GM12892 (cell line): ENCODE measurements at regions not wholly inside any gene's neighbourhood (a gene's known extent, or its start where the extent isn't known, plus 50 kb on each side); places are given as distances from the start of the nearest gene placed in this dataset.
"Not testable (repeated sequence)": the region's sequence is repeated elsewhere in the genome, so short reads cannot be mapped to it uniquely, and the experiment has no call there.

Experiments
- DNase-seq: peaks from one replicate; pipeline ENCODE4 v3.0.0; 2011; ENCODE audit not compliant: insufficient read length
- FAIRE-seq: peaks from 2 replicates; lab custom pipeline; 2011; peaks lifted over from hg19 to GRCh38; lab: Jason Lieb, UNC
- POLR2A ChIP-seq: IDR thresholded peaks from 2 replicates; pipeline ENCODE4 v1.6.1; 2011; ENCODE audit warnings: low read depth, low read length, control low read depth
- POLR2AphosphoS5 ChIP-seq: IDR thresholded peaks from 2 replicates; pipeline ENCODE4 v1.6.1; 2011; ENCODE audit warnings: low read depth, low read length, control low read depth
- TAF1 ChIP-seq: IDR thresholded peaks from 2 replicates; pipeline ENCODE4 v1.6.1; 2011; ENCODE audit warnings: low read depth, mild to moderate bottlenecking, control low read depth, low read length, borderline replicate concordance

DNA sequence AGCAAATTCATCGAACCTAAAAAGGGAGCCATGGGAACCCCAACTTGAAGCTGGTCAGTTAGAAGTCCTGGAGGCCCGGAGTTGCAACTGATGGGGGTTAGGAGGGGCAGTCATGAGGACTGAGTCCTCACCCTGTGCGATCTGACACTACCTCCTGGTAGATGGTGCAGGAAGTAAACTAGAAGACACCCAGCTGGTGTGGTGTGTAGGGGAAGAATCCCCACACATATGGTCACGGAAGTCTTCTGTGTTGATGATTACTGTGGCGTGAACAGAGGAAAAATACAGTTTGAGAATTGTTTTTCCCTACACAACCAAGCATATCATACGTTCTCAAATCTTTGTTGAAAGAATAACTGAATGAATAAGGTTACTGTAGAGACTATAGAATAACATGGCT is 164.6 kb upstream of the KCTD7 start:
- no peak for FAIRE-seq
- DNase-seq = no peak
- TF ChIP-seq POLR2AphosphoS5 = no peak
- TF ChIP-seq TAF1 = no peak
- TF ChIP-seq POLR2A = no peak

DNA sequence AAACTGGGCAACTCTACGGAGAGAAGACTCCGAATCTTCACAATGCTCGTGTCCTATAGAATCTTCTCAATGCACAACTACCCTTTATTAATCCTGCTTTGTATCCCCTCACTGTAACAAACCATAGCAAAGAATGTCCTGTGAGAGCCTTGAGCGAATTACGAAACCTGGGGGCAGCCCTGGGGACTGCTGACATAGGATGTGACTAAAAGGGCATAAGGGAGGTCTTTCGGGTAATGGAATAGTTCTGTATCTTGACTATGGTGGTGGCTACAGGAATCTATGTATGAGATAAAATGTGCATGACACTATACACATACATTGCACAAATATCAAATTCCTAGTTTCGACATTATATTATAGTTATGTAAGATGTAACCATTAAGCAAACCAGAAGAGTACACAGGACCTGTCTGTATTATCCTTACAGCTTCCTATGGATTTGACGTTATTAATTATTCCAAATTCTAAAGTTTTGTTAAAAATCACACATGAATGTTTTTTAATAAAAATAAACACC is 162.5 kb upstream of the KCTD7 start:
- DNase-seq = no peak
- no peak for FAIRE-seq
- TF ChIP-seq POLR2AphosphoS5 = no peak
- no peak for TF ChIP-seq TAF1
- no peak for TF ChIP-seq POLR2A

DNA sequence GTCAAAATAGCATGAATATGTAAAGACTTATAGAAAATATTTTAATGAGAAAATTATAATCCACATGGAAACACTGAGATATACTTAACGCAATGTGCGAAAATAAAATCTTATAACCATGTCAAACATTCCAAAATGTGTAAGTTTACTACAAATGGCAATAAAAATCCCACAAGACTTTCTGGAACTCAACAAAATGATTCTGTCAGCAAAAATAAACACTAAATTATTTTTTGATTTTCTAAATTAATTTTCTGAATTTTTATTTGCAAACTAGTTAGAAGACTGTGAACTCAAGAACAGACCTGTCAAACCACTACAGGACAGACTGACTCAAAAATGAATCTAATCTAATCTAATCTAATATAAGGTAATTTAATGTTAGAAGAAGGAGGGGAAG is 160.8 kb upstream of the KCTD7 start:
- TF ChIP-seq TAF1 (no peak), POLR2AphosphoS5 (no peak), POLR2A (no peak)
- DNase-seq = no peak
- FAIRE-seq = no peak

GRCh38 chr7:66473064-66473463 is 155.6 kb upstream of the KCTD7 start:
- FAIRE-seq, DNase-seq: not testable (repeated sequence)

GRCh38 chr7:66474441-66474840 is 154.2 kb upstream of the KCTD7 start:
- FAIRE-seq = no peak
- DNase-seq = no peak
- no peak for TF ChIP-seq TAF1
- no peak for TF ChIP-seq POLR2AphosphoS5
- no peak for TF ChIP-seq POLR2A

GRCh38 chr7:66476056-66476455 is 152.6 kb upstream of the KCTD7 start:
- DNase-seq = not testable (repeated sequence)

DNA sequence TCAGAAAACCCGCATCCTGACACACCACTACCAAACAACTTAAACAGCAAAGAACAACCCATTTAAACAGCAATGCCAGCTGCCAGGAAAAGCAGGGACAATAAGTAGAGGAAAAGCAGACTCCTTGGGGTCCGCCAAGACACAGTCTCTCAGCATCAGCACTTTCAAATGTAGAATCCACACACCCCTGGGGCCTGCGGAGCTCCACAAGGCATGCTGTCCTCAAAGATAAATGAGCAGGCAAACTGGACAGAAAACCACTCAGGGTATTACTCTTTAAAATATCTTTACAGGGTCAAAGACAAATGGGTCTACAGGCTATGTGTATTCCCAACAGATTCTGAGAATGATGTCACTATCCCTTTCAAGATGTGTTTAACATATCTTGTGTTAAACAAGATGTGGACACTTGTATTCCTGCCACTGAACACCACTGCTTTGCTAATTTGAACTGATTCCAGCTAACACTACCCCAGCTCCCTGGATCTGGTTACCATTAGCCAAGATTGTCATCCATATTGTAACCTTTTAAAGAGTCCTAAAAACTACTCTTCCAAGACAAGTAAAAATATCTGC is 150.8 kb upstream of the KCTD7 start:
- not testable (repeated sequence) for DNase-seq, FAIRE-seq

More at GRCh38 chr7:66476056-66476455, 152.6 kb upstream of the KCTD7 start:
- not testable (repeated sequence) for FAIRE-seq

DNA sequence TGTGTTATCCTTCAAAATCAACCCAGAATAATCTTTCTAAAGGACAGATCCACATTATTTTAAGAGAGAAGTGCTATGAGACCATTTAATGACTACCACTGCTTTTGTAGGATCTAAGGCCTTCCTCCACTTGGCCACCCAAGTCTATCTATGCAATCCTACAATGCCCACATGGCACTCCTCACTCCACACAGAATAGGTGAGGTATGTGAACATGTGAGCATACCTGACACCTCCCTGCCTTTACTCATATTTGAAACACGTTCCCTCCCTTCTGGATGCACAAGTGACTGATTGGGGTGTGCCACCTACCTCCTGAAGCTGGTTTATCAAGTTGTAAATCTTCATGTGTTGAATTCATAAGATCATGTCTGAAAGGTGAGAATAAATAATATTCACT is 147.5 kb upstream of the KCTD7 start:
- not testable (repeated sequence) for DNase-seq, FAIRE-seq

- not testable (repeated sequence) for FAIRE-seq, DNase-seq
Observed at GRCh38 chr7:66489065-66489464, 139.6 kb upstream of the KCTD7 start.

- DNase-seq, FAIRE-seq: not testable (repeated sequence)
Observed at GRCh38 chr7:66489741-66490140, 138.9 kb upstream of the KCTD7 start.

DNA sequence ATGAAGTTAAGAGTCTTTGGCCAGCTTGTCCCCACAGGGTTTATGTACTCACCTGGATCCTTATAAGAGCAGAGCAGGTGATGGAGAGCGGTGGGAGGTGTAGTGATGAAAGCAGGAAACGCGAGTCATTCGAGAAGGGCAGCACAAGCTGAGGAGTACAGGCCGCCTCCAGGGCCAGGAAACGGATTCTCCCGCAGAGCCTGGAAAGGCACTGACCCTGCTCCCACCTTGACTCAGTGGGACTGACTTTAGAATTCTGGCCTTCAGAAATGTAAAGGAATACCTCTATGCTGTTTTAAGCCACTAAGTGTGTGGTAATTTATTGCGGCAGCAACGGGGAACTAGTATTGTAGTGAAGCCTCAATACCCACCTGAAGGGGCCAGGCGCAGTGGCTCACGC is 137.7 kb upstream of the KCTD7 start:
- not testable (repeated sequence) for DNase-seq, FAIRE-seq

GRCh38 chr7:66492405-66492804 is 136.3 kb upstream of the KCTD7 start:
- DNase-seq, FAIRE-seq: not testable (repeated sequence)

DNA sequence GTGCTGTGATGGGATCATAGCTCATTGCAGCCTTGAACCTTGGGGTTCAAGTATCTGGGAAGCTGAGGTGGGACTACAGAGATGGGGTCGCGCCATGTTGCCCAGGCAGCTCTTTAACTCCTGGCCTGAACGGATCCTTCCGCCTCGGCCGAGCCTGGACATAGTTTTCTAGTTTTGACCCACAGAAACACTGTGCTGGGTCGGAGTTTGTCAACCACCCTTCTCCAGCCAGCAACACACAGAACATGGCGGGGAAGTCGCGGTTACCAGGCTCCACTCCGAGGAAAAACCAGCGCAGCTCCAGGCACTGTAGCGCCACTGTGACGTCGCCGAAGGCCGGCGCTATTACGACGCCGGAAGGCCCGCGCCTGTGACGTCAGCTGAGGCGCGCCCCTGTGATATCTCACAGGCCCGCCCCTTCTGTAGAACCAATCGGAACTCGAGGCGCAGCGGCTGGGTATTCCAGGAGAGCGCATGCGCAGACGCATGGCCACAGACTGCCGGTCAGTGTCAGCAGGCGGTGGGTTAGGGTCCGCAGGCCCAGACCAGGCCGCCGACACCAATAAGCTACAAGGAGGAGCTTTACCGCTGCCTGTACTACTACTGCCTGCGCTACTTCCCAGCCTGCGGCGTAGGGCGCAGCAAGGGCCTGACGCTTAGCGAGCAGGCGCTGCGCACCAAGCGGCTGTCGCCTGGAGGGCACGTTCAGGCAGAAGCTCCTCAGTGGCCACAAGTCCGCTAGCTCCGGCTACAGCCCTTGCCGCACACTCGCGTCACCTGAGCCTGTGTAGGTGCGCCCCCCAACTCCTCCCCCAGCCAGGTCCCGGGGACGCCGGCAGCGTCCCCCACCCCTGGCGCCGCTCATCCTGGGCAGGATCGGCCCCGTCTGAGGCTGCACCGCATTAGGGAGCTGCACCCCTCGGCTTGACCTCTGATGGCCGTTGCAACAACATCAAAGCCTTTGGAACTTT is 135.2 kb upstream of the KCTD7 start:
- no peak; the same call in 1 of the 2 replicates for TF ChIP-seq TAF1
- peak; percentile 87 for TF ChIP-seq POLR2AphosphoS5
- peak; percentile 79 for TF ChIP-seq POLR2A
- DNase-seq = peak; percentile 96
- FAIRE-seq = peak; percentile 83
